ENCODE measurements at regions not wholly inside any gene's neighbourhood (a gene's known extent, or its start where the extent isn't known, plus 50 kb on each side); places are given as distances from the start of the nearest gene placed in this dataset.

GRCh38 chr5:83831834-83832233, 111.2 kb upstream of the HAPLN1 start:
- no peaks in the 10 kb centered on the region for H3K27me3 ChIP-seq
- no peak overlapping the region for H3K27ac ChIP-seq
- H3K9me3 ChIP-seq = no peaks in the 10 kb centered on the region
- H3K4me3 ChIP-seq = no peak overlapping the region
- no peak for DNase-seq
- H3K4me1 ChIP-seq = no peaks in the 10 kb centered on the region
- H3K9ac ChIP-seq (ENCODE audit: low read depth in 2 of 2, low read length in 2 of 2) = no peak overlapping the region
- H3K36me3 ChIP-seq = no peaks in the 10 kb centered on the region
- intact Hi-C loops (cut with DNase I) = no loop called here
- no peak for TF ChIP-seq CTCF (IDR thresholded peaks at IDR 0.05)

DNA sequence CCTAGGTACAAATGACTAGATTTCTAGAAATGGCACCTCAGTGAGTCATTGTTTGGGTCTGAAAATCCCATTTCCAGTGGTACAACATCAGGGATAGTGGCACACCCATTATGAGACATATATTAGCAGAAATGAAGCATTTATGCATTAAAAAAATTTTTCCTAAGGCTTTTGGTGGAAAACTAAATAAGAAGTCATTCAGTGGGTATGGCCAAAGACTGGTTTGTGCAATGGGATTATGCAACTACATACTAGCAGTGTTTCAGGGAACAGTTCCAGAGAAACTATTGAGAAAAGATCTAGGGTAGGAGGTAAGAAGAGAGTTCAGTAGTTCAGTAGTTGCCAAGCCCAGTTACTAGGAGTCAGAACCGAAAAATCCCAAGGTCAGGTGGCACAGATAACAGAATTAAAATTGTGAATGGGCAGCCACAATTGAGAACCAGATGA, 106.5 kb upstream of the HAPLN1 start:
- no peak for TF ChIP-seq CTCF (IDR thresholded peaks at IDR 0.05)
- Histone ChIP-seq H3K9ac (ENCODE audit: low read depth in 2 of 2, low read length in 2 of 2) (no peak overlapping the region), H3K4me1 (no peaks in the 10 kb centered on the region)

DNA sequence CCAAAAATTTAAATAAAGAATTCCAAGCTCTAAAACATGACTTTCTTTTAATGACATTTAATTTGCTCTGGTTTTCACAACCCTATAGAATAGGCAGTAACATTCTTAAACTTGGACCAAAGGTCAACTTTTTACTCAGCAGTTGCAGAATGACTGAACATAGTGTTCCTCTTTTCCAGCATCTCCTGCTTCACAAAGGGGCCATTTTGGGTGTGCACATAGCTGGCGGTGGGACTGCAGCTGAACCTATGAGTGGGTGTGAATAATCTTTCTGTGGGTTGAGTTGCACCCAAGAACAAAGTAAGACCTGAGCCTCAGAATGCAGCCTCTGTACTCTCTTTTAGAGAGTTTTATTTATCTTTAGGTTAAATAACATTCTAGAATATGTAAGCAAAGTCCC, 96.9 kb upstream of the HAPLN1 start:
- H3K9ac ChIP-seq (ENCODE audit: low read depth in 2 of 2, low read length in 2 of 2) = no peak overlapping the region
- no peaks in the 10 kb centered on the region for H3K36me3 ChIP-seq
- DNase-seq = no peak
- no peak overlapping the region for H3K27ac ChIP-seq
- no peaks in the 10 kb centered on the region for H3K27me3 ChIP-seq
- no peak for TF ChIP-seq CTCF (IDR thresholded peaks at IDR 0.05)
- no peaks in the 10 kb centered on the region for H3K4me1 ChIP-seq
- H3K4me3 ChIP-seq = no peak overlapping the region
- intact Hi-C loops (cut with DNase I) = no loop called here
- no peaks in the 10 kb centered on the region for H3K9me3 ChIP-seq

More for the DNA sequence above, 106.5 kb upstream of the HAPLN1 start:
- Histone ChIP-seq H3K27me3 (no peaks in the 10 kb centered on the region), H3K4me3 (no peak overlapping the region), H3K9me3 (no peaks in the 10 kb centered on the region), H3K27ac (no peak overlapping the region), H3K36me3 (no peaks in the 10 kb centered on the region)
- intact Hi-C loops (cut with DNase I) = no loop called here
- DNase-seq = no peak

DNA sequence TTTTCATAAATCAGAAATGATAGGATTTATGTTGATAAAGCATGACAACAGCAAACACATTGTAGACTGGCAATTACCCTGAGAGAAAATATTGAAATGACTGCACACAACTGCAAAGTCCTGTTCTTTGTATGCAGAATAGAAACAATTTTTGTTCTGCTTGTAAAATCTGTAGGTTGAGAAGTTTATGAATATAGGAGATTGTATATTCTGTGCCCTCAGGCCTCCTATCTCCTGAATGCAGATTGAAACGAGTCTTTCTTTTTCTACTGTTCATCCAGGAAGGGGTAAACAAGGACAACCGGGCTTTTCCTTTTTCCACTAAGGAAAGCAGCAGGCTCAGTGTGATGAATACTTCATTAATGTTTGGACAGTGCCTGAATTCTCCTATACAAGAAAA, 95.0 kb upstream of the HAPLN1 start:
- intact Hi-C loops (cut with DNase I) = no loop called here

GRCh38 chr5:83810511-83810910, 89.9 kb upstream of the HAPLN1 start:
- no peaks in the 10 kb centered on the region for H3K4me1 ChIP-seq
- no peak for TF ChIP-seq CTCF (IDR thresholded peaks at IDR 0.05)
- DNase-seq = no peak
- no peaks in the 10 kb centered on the region for H3K36me3 ChIP-seq
- H3K9ac ChIP-seq (ENCODE audit: low read depth in 2 of 2, low read length in 2 of 2) = no peak overlapping the region
- intact Hi-C loops (cut with DNase I) = no loop called here
- H3K4me3 ChIP-seq = no peak overlapping the region
- H3K9me3 ChIP-seq = no peaks in the 10 kb centered on the region
- H3K27ac ChIP-seq = no peak overlapping the region
- H3K27me3 ChIP-seq = no peaks in the 10 kb centered on the region

More for the DNA sequence above, 95.0 kb upstream of the HAPLN1 start:
- Histone ChIP-seq H3K9ac (ENCODE audit: low read depth in 2 of 2, low read length in 2 of 2) (no peak overlapping the region), H3K36me3 (no peaks in the 10 kb centered on the region), H3K27me3 (no peaks in the 10 kb centered on the region), H3K4me1 (no peaks in the 10 kb centered on the region), H3K27ac (no peak overlapping the region), H3K9me3 (no peaks in the 10 kb centered on the region), H3K4me3 (no peak overlapping the region)
- no peak for TF ChIP-seq CTCF (IDR thresholded peaks at IDR 0.05)
- no peak for DNase-seq

DNA sequence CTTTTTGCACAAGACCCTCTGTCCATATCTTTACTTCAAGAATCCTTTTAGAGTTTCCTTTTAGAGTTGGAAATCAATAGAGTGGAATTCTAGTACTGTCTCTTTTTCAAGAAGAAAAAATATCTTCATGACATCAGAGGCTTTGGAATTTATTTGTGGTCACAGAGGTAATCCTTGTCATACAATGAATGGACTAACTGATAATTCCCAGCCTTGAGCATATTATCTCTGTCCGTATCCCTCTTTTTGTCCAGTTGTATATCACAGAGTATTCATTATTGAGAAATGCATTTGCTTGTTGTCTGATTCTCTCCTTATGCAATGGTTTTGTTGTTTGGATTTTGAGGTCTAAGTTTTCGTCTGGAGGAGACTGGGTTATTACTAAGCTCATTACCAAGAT, 82.0 kb upstream of the HAPLN1 start:
- Histone ChIP-seq H3K27me3 (no peaks in the 10 kb centered on the region), H3K9ac (ENCODE audit: low read depth in 2 of 2, low read length in 2 of 2) (no peak overlapping the region), H3K27ac (no peak overlapping the region), H3K36me3 (no peaks in the 10 kb centered on the region), H3K9me3 (no peaks in the 10 kb centered on the region), H3K4me3 (no peak overlapping the region), H3K4me1 (no peaks in the 10 kb centered on the region)
- no peak for TF ChIP-seq CTCF (IDR thresholded peaks at IDR 0.05)
- no peak for DNase-seq
- intact Hi-C loops (cut with DNase I) = no loop called here

Measured in colonic mucosa (tissue), 4 donors.